Hematopoietic multipotent progenitor cell (in vitro differentiated cells): ENCODE measurements at regions not wholly inside any gene's neighbourhood (a gene's known extent, or its start where the extent isn't known, plus 50 kb on each side); places are given as distances from the start of the nearest gene placed in this dataset.
"Not testable (repeated sequence)": the region's sequence is repeated elsewhere in the genome, so short reads cannot be mapped to it uniquely, and the experiment has no call there.

ENCODE experiments used
- DNase-seq, 3 donors: peaks; one replicate each; pipeline ENCODE4 v3.0.0-alpha.2; 2011 to 2015; ENCODE audit warnings: low read depth in 2 of 3, low spot score in 2 of 3

- DNase-seq = not testable (repeated sequence)
Measured at GRCh38 chr15:20105011-20105990, 436.3 kb downstream of the GOLGA6L6 start.

GRCh38 chr15:20104551-20104950 lies 437.0 kb downstream of the GOLGA6L6 start:
- DNase-seq = not testable (repeated sequence)

DNA sequence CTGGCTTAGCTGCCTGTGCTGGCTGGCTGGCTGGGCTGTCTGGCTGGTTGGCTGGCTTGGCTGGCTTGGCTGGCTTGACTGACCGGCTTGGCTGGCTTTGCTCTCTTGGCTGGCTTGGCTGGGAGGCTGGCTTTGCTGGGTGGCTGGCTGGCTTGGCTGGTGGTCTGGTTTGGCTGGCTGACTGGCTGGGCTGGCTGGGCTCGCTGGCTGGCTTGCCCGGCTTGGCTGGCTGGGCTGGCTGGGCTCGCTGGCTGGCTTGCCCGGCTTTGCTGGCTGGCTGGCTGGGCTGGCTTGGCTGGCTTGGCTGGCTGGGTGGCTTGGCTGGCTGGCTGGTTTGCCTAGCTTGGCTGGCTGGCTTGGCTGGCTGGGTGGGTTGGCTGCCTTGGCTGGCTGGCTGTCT lies 438.7 kb downstream of the GOLGA6L6 start:
- DNase-seq = not testable (repeated sequence)

GRCh38 chr15:20102209-20102608 lies 439.4 kb downstream of the GOLGA6L6 start:
- DNase-seq = not testable (repeated sequence)

DNA sequence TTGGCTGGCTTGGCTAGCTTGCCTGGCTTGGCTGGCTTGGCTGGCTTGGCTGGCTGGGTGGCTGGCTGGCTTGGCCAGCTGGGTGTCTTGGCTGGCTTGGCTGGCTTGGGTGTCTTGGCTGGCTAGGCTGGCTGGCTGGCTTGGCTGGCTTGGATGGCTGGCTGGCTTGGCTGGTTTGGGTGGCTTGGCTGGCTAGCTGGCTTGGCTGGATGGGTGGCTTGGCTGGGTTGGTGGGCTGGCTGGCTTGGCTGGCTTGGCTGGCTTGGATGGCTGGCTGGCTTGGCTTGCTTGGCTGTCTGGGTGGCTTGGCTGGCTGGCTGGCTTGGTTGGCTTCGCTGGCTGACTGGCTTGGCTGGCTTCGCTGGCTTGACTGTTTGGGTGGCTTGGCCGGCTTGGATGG lies 440.3 kb downstream of the GOLGA6L6 start:
- not testable (repeated sequence) for DNase-seq

GRCh38 chr15:20100604-20101270 lies 440.9 kb downstream of the GOLGA6L6 start:
- not testable (repeated sequence) for DNase-seq

DNA sequence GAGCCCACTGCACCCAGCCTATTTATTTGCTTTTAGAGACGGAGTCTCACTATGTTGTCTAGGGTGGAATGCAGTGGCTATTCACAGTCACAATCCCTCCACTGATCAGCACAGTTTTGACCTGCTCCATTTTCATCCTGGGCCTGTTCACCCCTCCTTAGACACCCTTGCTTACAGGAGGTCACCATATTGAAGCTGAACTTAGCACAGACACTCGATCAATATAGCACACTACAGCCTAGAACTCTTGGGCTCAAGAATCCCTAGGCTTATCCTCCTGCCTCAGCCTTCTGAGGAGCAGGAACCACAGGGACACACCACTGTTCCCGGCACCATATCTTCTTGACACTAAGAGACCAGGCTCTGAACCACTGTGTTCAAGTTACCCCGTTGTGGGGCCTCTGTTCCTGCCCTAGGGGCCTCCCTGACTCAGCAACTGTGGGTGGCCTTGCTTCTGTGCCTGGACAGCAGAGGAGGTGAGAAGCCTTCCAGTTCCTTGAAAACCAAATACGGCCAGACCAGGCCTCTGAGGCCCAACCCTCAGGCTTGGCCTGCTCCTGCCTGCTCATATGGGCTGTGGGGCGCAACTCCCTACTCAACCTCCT lies 445.8 kb downstream of the GOLGA6L6 start:
- not testable (repeated sequence) for DNase-seq

- DNase-seq = not testable (repeated sequence)
Measured at GRCh38 chr15:20089541-20089940, 452.1 kb downstream of the GOLGA6L6 start.

DNA sequence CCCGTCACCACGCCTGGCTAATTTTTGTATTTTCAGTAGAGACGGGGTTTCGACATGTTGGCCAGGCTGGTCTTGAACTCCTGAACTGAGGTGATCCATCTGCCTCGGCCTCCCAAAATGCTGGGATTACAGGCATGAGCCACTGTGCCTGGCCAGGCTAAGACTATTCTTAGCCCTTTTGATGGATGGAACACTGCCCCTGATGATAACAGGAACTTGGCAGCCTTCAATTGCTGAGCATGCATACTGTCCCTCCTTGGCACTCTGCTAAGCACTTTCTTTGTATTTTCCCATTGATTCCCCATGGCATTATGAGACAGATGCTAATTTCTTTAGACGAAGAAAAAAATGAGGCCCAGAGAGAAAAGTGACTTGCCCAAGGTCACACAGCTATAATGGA lies 457.6 kb downstream of the GOLGA6L6 start:
- not testable (repeated sequence) for DNase-seq

DNA sequence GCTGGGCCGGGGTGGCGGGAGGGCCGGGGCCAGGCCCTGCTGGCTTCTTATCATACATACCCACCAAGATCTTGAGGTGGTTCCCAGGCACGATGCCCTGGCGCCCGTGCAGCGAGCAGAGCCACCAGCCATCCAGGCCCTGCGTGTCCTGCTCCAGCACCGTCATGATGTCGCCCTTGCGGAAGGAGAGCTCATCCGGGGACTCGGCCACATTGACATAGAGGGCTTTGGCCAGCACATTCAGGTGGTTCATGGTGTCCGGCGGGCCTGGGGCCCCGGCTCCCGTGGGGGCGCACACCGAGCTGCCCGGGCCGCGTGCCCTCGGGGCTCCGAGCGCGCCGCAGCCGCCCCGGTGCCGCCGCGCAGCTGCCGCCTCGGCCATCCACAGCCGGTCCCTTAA lies 467.5 kb downstream of the GOLGA6L6 start:
- DNase-seq = not testable (repeated sequence)

- DNase-seq = not testable (repeated sequence)
Measured at GRCh38 chr15:20069043-20069442, 472.6 kb downstream of the GOLGA6L6 start.

- not testable (repeated sequence) for DNase-seq
Measured at GRCh38 chr15:20066173-20066572, 475.4 kb downstream of the GOLGA6L6 start.

- DNase-seq = not testable (repeated sequence)
Measured at GRCh38 chr15:20065508-20065907, 476.1 kb downstream of the GOLGA6L6 start.

GRCh38 chr15:20063167-20063566 lies 478.4 kb downstream of the GOLGA6L6 start:
- not testable (repeated sequence) for DNase-seq

- not testable (repeated sequence) for DNase-seq
Measured at GRCh38 chr15:20060838-20061237, 480.8 kb downstream of the GOLGA6L6 start.

DNA sequence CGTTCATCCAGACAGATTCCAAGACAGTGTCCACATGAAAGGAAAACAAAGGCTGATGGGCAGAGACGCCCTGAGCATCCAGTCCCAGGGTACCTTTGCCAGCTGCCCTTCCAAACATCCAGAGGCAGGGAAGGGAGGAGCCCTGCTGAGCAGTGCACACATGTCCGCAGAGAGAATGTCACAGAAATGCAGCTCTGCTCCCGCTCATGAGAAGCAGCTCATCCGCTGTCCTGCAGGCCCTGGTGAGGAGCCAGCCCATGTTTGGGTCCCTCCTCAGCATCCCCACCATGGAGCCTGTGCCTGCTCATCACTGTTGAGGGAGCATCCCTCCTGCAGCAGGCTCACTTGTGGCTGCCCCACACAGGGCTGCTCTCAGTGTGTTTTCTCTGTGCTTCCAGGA lies 484.7 kb downstream of the GOLGA6L6 start:
- DNase-seq = not testable (repeated sequence)

- not testable (repeated sequence) for DNase-seq
Measured at GRCh38 chr15:20055921-20056320, 485.7 kb downstream of the GOLGA6L6 start.

DNA sequence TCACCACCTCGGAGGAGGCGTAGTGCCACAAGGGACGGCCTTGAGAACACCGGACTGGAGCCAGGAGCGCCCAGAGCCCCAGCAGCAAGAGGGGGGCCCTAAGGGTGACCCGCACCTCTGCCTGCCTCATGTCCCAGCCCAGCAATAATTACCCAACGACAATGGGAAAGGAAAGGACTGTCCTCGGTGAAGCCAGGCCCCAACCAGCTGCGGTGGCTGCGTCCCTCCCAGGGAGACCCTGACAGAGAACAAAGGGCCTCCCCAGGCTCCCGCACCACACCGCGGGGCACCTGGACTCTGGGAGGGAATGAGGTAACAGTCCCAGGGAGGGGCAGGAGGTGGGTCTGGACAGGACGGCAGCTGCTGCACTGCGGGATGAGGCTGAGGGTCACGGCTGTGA lies 493.4 kb downstream of the GOLGA6L6 start:
- not testable (repeated sequence) for DNase-seq

GRCh38 chr15:20045165-20045564 lies 496.4 kb downstream of the GOLGA6L6 start:
- not testable (repeated sequence) for DNase-seq

DNA sequence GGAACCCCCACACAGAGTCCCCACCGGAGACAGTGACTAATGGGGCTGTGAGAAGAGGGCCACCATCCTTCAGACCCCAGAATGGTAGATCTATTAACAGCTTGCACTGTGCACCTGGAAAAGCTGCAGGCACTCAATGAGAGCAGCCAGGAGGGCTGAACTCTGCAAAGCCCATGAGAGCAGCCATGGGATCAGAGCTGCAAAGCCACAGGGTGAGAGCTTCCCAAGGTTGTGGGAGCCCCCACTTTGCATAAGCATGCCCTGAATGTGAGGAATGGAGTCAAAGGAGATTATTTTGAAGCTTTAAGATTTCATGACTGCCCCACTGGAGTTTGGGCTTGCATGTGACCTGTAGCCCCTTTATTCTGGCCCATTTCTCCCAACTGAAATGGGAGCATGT lies 500.9 kb downstream of the GOLGA6L6 start:
- DNase-seq = not testable (repeated sequence)

GRCh38 chr15:20025040-20025439 lies 516.6 kb downstream of the GOLGA6L6 start:
- DNase-seq = not testable (repeated sequence)
